Lung (tissue), 11 donors: ENCODE measurements at regions not wholly inside any gene's neighbourhood (a gene's known extent, or its start where the extent isn't known, plus 50 kb on each side); places are given as distances from the start of the nearest gene placed in this dataset.

Experiments
- ATAC-seq: fragments of 200-7000 bp; cut with Tn5 transposase; one replicate; pipeline ENCODE4 v1.9.1; 2020; ENCODE audit warnings: moderate number of reproducible peaks; ENCODE audit not compliant: insufficient read depth, low FRiP score
- DNase-seq, 3 donors: peaks; one replicate each; pipeline ENCODE4 v3.0.0-alpha.2; 2013 to 2017
- H3K27ac ChIP-seq, 2 donors: one replicate each; pipeline ENCODE4 v1.5.1; 2013; ENCODE audit warnings: mild to moderate bottlenecking in 2 of 2, moderate library complexity in 2 of 2, control low read depth in 1 of 2, inconsistent platforms in 1 of 2, low read depth in 1 of 2, low read length in 1 of 2
- H3K27me3 ChIP-seq, 3 donors: one replicate each; pipeline ENCODE4 v1.5.1; 2013; ENCODE audit warnings: low read length in 2 of 3; ENCODE audit not compliant: control insufficient read depth in 3 of 3, insufficient read depth in 3 of 3
- H3K36me3 ChIP-seq, 4 donors: one replicate each; pipeline ENCODE4 v1.5.1; 2013; ENCODE audit warnings: low read length in 4 of 4, mild to moderate bottlenecking in 1 of 4, moderate library complexity in 1 of 4; ENCODE audit not compliant: control insufficient read depth in 4 of 4, insufficient read depth in 4 of 4
- H3K4me1 ChIP-seq, 5 donors: one replicate each; pipeline ENCODE4 v1.5.1; 2013; ENCODE audit warnings: low read length in 5 of 5, mild to moderate bottlenecking in 2 of 5, moderate library complexity in 1 of 5; ENCODE audit not compliant: control insufficient read depth in 5 of 5, insufficient read depth in 5 of 5
- H3K4me3 ChIP-seq: one replicate; pipeline ENCODE4 v1.5.1; 2013; ENCODE audit warnings: mild to moderate bottlenecking, control low read depth, moderate library complexity
- H3K9ac ChIP-seq, 2 donors: one replicate each; pipeline ENCODE4 v1.5.1; 2013; ENCODE audit warnings: low read length in 2 of 2, control low read depth in 1 of 2; ENCODE audit not compliant: insufficient read depth in 1 of 2
- H3K9me3 ChIP-seq, 4 donors: one replicate each; pipeline ENCODE4 v1.5.1; 2013; ENCODE audit warnings: low read length in 3 of 4, mild to moderate bottlenecking in 1 of 4, moderate library complexity in 1 of 4; ENCODE audit not compliant: control insufficient read depth in 4 of 4, insufficient read depth in 3 of 4
- WGBS, 2 donors: extraction: QIAGEN DNeasy Blood & Tissue Kit; methylation state at CpG; one replicate each; pipeline ENCODE4 v1.1.7; 2013; 5-methylcytosine and 5-hydroxymethylcytosine counted together
- TF ChIP-seq, protein P1 (sequence below): IDR thresholded peaks from 2 replicates; pipeline ENCODE4 v1.5.1; 2012; ENCODE audit warnings: mild to moderate bottlenecking; ENCODE audit errors: control extremely low read depth, extremely low read depth
- donor health status: control.
- donor health status: control.
- donor health status: Bipolar disorder and iron deficiency.
- donor health status: healthy.
- donor health status: DM: yes; HTN: yes; CAD: no.

DNA sequence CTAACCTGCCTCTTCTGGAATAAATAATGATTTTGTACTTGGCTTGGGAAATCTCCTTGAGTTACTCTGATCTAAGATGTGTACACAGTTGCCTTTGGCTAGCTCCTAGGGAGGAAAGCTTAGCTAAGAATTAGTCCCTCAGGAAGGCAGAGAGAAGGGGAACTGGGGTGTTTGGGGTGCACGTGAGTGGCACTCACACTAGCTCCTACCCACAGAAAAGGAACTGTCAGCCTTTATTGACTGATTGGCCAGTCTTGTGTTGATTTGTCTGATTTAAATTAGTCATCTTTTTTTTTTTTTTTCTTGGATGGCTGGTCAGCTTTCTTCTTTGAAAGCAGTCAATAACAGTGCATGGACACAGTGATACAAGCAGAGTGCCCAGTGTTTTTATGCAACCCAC, 107.7 kb downstream of the DMRT2 start:
- ATAC-seq, result no peak
- Histone ChIP-seq H3K9ac (no peak overlapping the region), H3K36me3 (no peaks in the 10 kb centered on the region), H3K27ac (no peak overlapping the region), H3K4me3 (no peak overlapping the region), H3K4me1 (no peaks in the 10 kb centered on the region), H3K27me3 (no peaks in the 10 kb centered on the region), H3K9me3 (peaks cover 0 to 3% (median 0%) of the 10 kb centered on the region in 4 donors)
- WGBS, 2 donors, result 59% methylated on average over 1 of the region's 1 CpG
- TF ChIP-seq, protein P1, sequence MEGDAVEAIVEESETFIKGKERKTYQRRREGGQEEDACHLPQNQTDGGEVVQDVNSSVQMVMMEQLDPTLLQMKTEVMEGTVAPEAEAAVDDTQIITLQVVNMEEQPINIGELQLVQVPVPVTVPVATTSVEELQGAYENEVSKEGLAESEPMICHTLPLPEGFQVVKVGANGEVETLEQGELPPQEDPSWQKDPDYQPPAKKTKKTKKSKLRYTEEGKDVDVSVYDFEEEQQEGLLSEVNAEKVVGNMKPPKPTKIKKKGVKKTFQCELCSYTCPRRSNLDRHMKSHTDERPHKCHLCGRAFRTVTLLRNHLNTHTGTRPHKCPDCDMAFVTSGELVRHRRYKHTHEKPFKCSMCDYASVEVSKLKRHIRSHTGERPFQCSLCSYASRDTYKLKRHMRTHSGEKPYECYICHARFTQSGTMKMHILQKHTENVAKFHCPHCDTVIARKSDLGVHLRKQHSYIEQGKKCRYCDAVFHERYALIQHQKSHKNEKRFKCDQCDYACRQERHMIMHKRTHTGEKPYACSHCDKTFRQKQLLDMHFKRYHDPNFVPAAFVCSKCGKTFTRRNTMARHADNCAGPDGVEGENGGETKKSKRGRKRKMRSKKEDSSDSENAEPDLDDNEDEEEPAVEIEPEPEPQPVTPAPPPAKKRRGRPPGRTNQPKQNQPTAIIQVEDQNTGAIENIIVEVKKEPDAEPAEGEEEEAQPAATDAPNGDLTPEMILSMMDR, result no peak
- no peak for DNase-seq

DNA sequence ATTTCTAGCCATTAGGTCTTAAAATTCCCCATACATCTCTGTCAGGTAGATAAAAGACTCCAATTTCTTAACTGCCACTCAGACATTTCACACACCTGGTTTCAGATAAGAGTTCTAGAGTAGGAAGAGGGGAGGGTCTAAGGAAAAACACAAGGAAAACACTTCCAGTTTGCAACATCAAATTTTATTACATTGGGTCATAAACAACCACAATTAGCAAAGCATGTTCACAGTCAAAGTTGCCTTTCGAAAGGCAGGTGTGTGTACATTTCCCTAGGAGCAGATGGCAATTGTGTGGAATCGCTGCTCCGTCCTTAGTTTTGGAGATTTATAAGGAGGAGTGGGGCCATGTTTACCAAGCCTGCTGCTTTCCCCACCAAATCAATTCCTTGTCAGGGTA, 120.8 kb downstream of the DMRT2 start:
- Histone ChIP-seq H3K27ac (no peak overlapping the region), H3K36me3 (no peaks in the 10 kb centered on the region), H3K27me3 (no peaks in the 10 kb centered on the region), H3K9ac (no peak overlapping the region), H3K9me3 (peaks cover 0 to 3% (median 2%) of the 10 kb centered on the region in 4 donors), H3K4me1 (peaks cover 0 to 4% (median 0%) of the 10 kb centered on the region in 5 donors), H3K4me3 (no peak overlapping the region)
- WGBS, 2 donors, result 81 to 91% methylated on average over 3 of the region's 3 CpGs
- DNase-seq (no peak), ATAC-seq (no peak)
- TF ChIP-seq, protein P1, result no peak

GRCh38 chr9:1171546-1171945, 121.4 kb downstream of the DMRT2 start:
- Histone ChIP-seq H3K9ac (no peak overlapping the region), H3K36me3 (no peaks in the 10 kb centered on the region)
- TF ChIP-seq, protein P1, result no peak

DNA sequence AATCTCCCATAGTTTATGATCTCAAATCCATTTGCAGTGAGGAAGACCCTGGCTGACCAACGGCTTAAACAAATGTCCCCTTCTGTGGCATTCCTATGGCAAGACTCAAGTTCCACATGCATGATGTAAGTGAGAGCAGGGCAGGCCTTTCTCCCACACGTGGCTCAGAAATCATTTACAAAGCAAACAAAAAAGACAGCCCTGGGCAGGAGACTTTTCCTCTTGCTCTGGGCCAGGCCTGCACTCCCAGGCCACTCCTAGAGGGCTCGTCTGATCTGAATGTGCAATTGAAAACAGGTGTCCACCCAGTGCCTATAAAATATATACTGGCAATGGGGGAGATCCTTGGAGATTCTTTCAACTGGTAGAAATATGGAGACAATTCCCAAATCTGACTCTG, 123.1 kb downstream of the DMRT2 start:
- ATAC-seq (no peak), DNase-seq (peak in 2 of 3 donors; percentile 5 to 21)
- Histone ChIP-seq H3K27ac (no peak overlapping the region), H3K4me1 (peaks cover 0 to 4% (median 0%) of the 10 kb centered on the region in 5 donors), H3K4me3 (no peak overlapping the region), H3K9ac (no peak overlapping the region), H3K36me3 (no peaks in the 10 kb centered on the region), H3K9me3 (peaks cover 0 to 3% (median 2%) of the 10 kb centered on the region in 4 donors), H3K27me3 (no peaks in the 10 kb centered on the region)
- TF ChIP-seq, protein P1, result no peak
- WGBS, 2 donors, result 46 to 51% methylated on average over 3 of the region's 3 CpGs

More at GRCh38 chr9:1171546-1171945, 121.4 kb downstream of the DMRT2 start:
- Histone ChIP-seq H3K27me3 (no peaks in the 10 kb centered on the region), H3K4me1 (peaks cover 0 to 4% (median 0%) of the 10 kb centered on the region in 5 donors), H3K27ac (no peak overlapping the region), H3K9me3 (peaks cover 0 to 3% (median 2%) of the 10 kb centered on the region in 4 donors), H3K4me3 (no peak overlapping the region)
- WGBS, 2 donors, result 42 to 47% methylated on average over 5 of the region's 5 CpGs
- ATAC-seq (no peak), DNase-seq (peak in 2 of 3 donors; percentile 4 to 11)
